K562 (cell line): ENCODE measurements at regions not wholly inside any gene's neighbourhood (a gene's known extent, or its start where the extent isn't known, plus 50 kb on each side); places are given as distances from the start of the nearest gene placed in this dataset.

Source experiments
- ARID1B ChIP-seq: fragments of 450-650 bp; IDR thresholded peaks from 2 replicates; pipeline ENCODE4 v1.6.1; 2016; ENCODE audit warnings: antibody characterized with exemption, mild to moderate bottlenecking, inconsistent platforms
- ASH1L ChIP-seq: fragments of 450-650 bp; IDR thresholded peaks from 2 replicates; pipeline ENCODE4 v1.6.1; 2018; ENCODE audit warnings: borderline replicate concordance, mild to moderate bottlenecking, low read depth; ENCODE audit not compliant: partially characterized antibody
- DACH1 ChIP-seq: fragments of 450-650 bp; IDR thresholded peaks from 2 replicates; pipeline ENCODE4 v1.6.1; 2018; ENCODE audit not compliant: partially characterized antibody
- DDX20 ChIP-seq: fragments of 450-650 bp; IDR thresholded peaks from 2 replicates; pipeline ENCODE4 v1.6.1; 2016; ENCODE audit warnings: missing genetic modification characterization, low read depth, mild to moderate bottlenecking, missing compliant biosample characterization, moderate library complexity
- EP400 ChIP-seq: fragments of 450-650 bp; IDR thresholded peaks from 2 replicates; pipeline ENCODE4 v1.6.1; 2017; ENCODE audit warnings: antibody characterized with exemption, mild to moderate bottlenecking, moderate library complexity
- POLR2H ChIP-seq: IDR thresholded peaks from 2 replicates; pipeline ENCODE4 v1.6.1; 2016; ENCODE audit warnings: missing genetic modification characterization, low read depth, mild to moderate bottlenecking, control low read depth, missing compliant biosample characterization, moderate library complexity
- RNF219 ChIP-seq: fragments of 250-450 bp; sonication (Bioruptor Pico); IDR thresholded peaks from 2 replicates; pipeline ENCODE4 v1.5.0; 2022; ENCODE audit warnings: mild to moderate bottlenecking
- SAP30 ChIP-seq: fragments of 200-600 bp; sonication (generic); IDR thresholded peaks from 2 replicates; pipeline ENCODE4 v1.6.1; 2012; ENCODE audit warnings: borderline replicate concordance, low read depth, mild to moderate bottlenecking, moderate library complexity, low read length, control low read depth, inconsistent platforms; ENCODE audit not compliant: insufficient read depth, poor library complexity, severe bottlenecking
- ZNF318 ChIP-seq, 2 experiments: fragments of 450-650 bp; IDR thresholded peaks; 2 replicates each; pipeline ENCODE4 v1.6.1; 2016; ENCODE audit warnings: mild to moderate bottlenecking in 2 of 2, borderline replicate concordance in 1 of 2, low read depth in 1 of 2, moderate library complexity in 1 of 2
- ZNF436 ChIP-seq: fragments of 250-450, 450-650 bp; sonication (Bioruptor Pico); formaldehyde crosslinking; IDR thresholded peaks from 2 replicates; pipeline ENCODE4 v1.7.0; 2020; ENCODE audit warnings: mild to moderate bottlenecking
- ZNF609 ChIP-seq: sonication (generic); formaldehyde crosslinking; IDR thresholded peaks from 2 replicates; pipeline ENCODE4 v1.8.1; 2023; ENCODE audit warnings: missing genetic modification reagents, mild to moderate bottlenecking, borderline replicate concordance
- ZNF75A ChIP-seq: fragments of 450-650 bp; formaldehyde crosslinking; IDR thresholded peaks from 2 replicates; pipeline ENCODE4 v1.4.0; 2020; ENCODE audit warnings: mild to moderate bottlenecking

GRCh38 chr2:150599889-150600288, 112.4 kb upstream of the RND3 start (continued):
- TF ChIP-seq ZNF318 (IDR thresholded peaks at IDR 0.05; ENCODE audit: borderline replicate concordance in 1 of 2, low read depth in 1 of 2) (no peak), ASH1L (no peak), ZNF75A (CRISPR knock-in tag) (no peak), RNF219 (CRISPR knock-in tag) (no peak), POLR2H (tag) (no peak), ZNF436 (no peak), DDX20 (no peak), ARID1B (no peak), EP400 (no peak), ZNF609 (CRISPR knock-in tag) (no peak), SAP30 (no peak), DACH1 (no peak)
